K562 (cell line): ENCODE measurements at regions not wholly inside any gene's neighbourhood (a gene's known extent, or its start where the extent isn't known, plus 50 kb on each side); places are given as distances from the start of the nearest gene placed in this dataset.

Source experiments
- ATAC-seq: fragments of 200-7000 bp; cut with Tn5 transposase; 3 replicates; pipeline ENCODE4 v1.9.1; 2020; ENCODE audit warnings: moderate library complexity
- BruUV-seq: library from RNA; stranded (reverse); fragments of 400-500 nt; replicated peaks from 2 replicates; lab custom pipeline; 2021; lab: Mats Ljungman, UMichigan
- CTCF ChIA-PET: fragments of 300-600 bp; formaldehyde crosslinking; extraction: SDS; loops from one replicate; lab custom pipeline; 2021; ENCODE audit warnings: low intra/inter-chr PET ratio; lab: Yijun Ruan, JAX
- POLR2A ChIA-PET: fragments of 300-600, 350-650 bp; sonication (Branson Sonifier 250); formaldehyde crosslinking; extraction: SDS; loops from one replicate; lab custom pipeline; 2021; ENCODE audit warnings: antibody characterized with exemption, inconsistent platforms; lab: Yijun Ruan, JAX
- DNase-seq, 4 experiments: peaks; one replicate each; pipeline versions ENCODE4 v3.0.0 to v3.0.0-alpha.2; 2011 to 2018; ENCODE audit warnings: low spot score in 3 of 4, mixed read lengths in 3 of 4; ENCODE audit errors: extremely low read depth in 1 of 4
- FAIRE-seq: peaks from 2 replicates; lab custom pipeline; 2011; peaks lifted over from hg19 to GRCh38; lab: Jason Lieb, UNC
- H2AFZ ChIP-seq: 2 replicates; pipeline ENCODE4 v1.6.0; 2011; ENCODE audit warnings: low read depth, low read length, control low read depth, inconsistent platforms
- H3K27ac ChIP-seq: fragments of 200-600 bp; 3 replicates; pipeline ENCODE4 v1.8.0; 2011; ENCODE audit warnings: low read depth, mild to moderate bottlenecking, control low read depth, inconsistent platforms, low read length, moderate library complexity, mixed read lengths; ENCODE audit errors: extremely low read depth
- H3K27me3 ChIP-seq, 2 experiments: fragments of 300-600 bp in 1 of 2; 2 replicates in 1 of 2; 3 replicates in 1 of 2; pipeline versions ENCODE4 v1.6.0 to v1.8.0; 2011; ENCODE audit warnings: inconsistent platforms in 2 of 2, low read length in 2 of 2, mild to moderate bottlenecking in 1 of 2, mixed read lengths in 1 of 2, moderate library complexity in 1 of 2; ENCODE audit not compliant: control insufficient read depth in 2 of 2, insufficient read depth in 2 of 2
- H3K36me3 ChIP-seq: fragments of 300-600 bp; 3 replicates; pipeline ENCODE4 v1.8.0; 2011; ENCODE audit warnings: mild to moderate bottlenecking, low read length, inconsistent platforms; ENCODE audit not compliant: control insufficient read depth, insufficient read depth
- H3K4me1 ChIP-seq, 2 experiments: fragments of 200-600 bp in 1 of 2; replicated peaks in 1 of 2; 2 replicates in 1 of 2; 3 replicates in 1 of 2; pipeline versions ENCODE4 v1.5.1 to v1.8.0; 2011; ENCODE audit warnings: inconsistent platforms in 2 of 2, low read length in 2 of 2, mild to moderate bottlenecking in 1 of 2, mixed read lengths in 1 of 2, moderate library complexity in 1 of 2; ENCODE audit not compliant: control insufficient read depth in 2 of 2, insufficient read depth in 2 of 2
- H3K4me2 ChIP-seq: 2 replicates; pipeline ENCODE4 v1.6.1; 2011; ENCODE audit warnings: low read length, control low read depth, inconsistent platforms, mixed read lengths; ENCODE audit not compliant: insufficient read depth
- H3K4me3 ChIP-seq: fragments of 200-600 bp; sonication (generic), shearing (Covaris generic); 2 replicates; pipeline ENCODE4 v1.5.1; 2016; ENCODE audit warnings: control low read depth, inconsistent platforms
- H3K79me2 ChIP-seq: fragments of 200-600 bp; 3 replicates; pipeline ENCODE4 v1.8.0; 2011; ENCODE audit warnings: low read length, inconsistent platforms; ENCODE audit not compliant: control insufficient read depth, insufficient read depth
- H3K9ac ChIP-seq, 2 experiments: 2 replicates each; pipeline versions ENCODE4 v1.6.0 to v1.6.1; 2011; ENCODE audit warnings: low read depth in 2 of 2, low read length in 2 of 2, control low read depth in 1 of 2, inconsistent platforms in 1 of 2, mild to moderate bottlenecking in 1 of 2, mixed read lengths in 1 of 2; ENCODE audit not compliant: insufficient read depth in 1 of 2
- H3K9me1 ChIP-seq: one replicate; pipeline ENCODE4 v1.6.0; 2011; ENCODE audit warnings: inconsistent platforms, mild to moderate bottlenecking, low read length, moderate library complexity; ENCODE audit not compliant: control insufficient read depth, insufficient read depth
- H3K9me3 ChIP-seq: replicated peaks from 2 replicates; pipeline ENCODE4 v1.5.1; 2011; ENCODE audit warnings: low read depth, low read length, inconsistent platforms; ENCODE audit not compliant: control insufficient read depth, insufficient read depth
- H4K20me1 ChIP-seq: replicated peaks from 2 replicates; pipeline ENCODE4 v1.6.1; 2011; ENCODE audit warnings: low read length, inconsistent platforms, mixed read lengths; ENCODE audit not compliant: control insufficient read depth, insufficient read depth
- ARHGAP35 ChIP-seq: fragments of 450-650 bp; IDR thresholded peaks from 2 replicates; pipeline ENCODE4 v1.6.1; 2018; ENCODE audit not compliant: partially characterized antibody
- BACH1 ChIP-seq: fragments of 200-800 bp; sonication (Bioruptor generic); IDR thresholded peaks from 2 replicates; pipeline ENCODE4 v1.6.1; 2016; ENCODE audit warnings: missing genetic modification characterization, missing compliant biosample characterization
- CHD4 ChIP-seq: fragments of 200-600 bp; sonication (generic); IDR thresholded peaks from 3 replicates; pipeline ENCODE4 v1.6.1; 2012; ENCODE audit warnings: low read depth, mild to moderate bottlenecking, mixed read lengths, low read length, inconsistent platforms; ENCODE audit not compliant: insufficient read depth, insufficient replicate concordance, poor library complexity, severe bottlenecking
- HMG20A ChIP-seq: fragments of 450-650 bp; formaldehyde crosslinking; conservative IDR thresholded peaks from 2 replicates; pipeline ENCODE4 v1.4.0; 2020; ENCODE audit warnings: mild to moderate bottlenecking, mixed read lengths
- JUND ChIP-seq, 2 experiments: IDR thresholded peaks; 2 replicates in 1 of 2; 3 replicates in 1 of 2; pipeline ENCODE4 v1.6.1; 2011; ENCODE audit warnings: borderline replicate concordance in 2 of 2, low read depth in 2 of 2, low read length in 2 of 2, improper control_type of control experiment in 1 of 2, missing biosample characterization in 1 of 2, missing genetic modification characterization in 1 of 2, missing genetic modification reagents in 1 of 2
- KAT7 ChIP-seq: sonication (generic); formaldehyde crosslinking; IDR thresholded peaks from 2 replicates; pipeline ENCODE4 v1.8.0; 2022; ENCODE audit warnings: missing genetic modification reagents, mild to moderate bottlenecking, borderline replicate concordance
- MAZ ChIP-seq, 2 experiments: fragments of 450-650 bp in 1 of 2; sonication (generic) in 1 of 2; formaldehyde crosslinking; IDR thresholded peaks in 1 of 2; conservative IDR thresholded peaks in 1 of 2; 2 replicates each; pipeline versions ENCODE4 v1.4.0 to v1.5.0; 2020; ENCODE audit warnings: mild to moderate bottlenecking in 1 of 2, missing genetic modification reagents in 1 of 2
- NCOA6 ChIP-seq: fragments of 450-650 bp; IDR thresholded peaks from 2 replicates; pipeline ENCODE4 v1.6.1; 2017; ENCODE audit warnings: mild to moderate bottlenecking
- NCOR1 ChIP-seq: fragments of 450-650 bp; IDR thresholded peaks from 2 replicates; pipeline ENCODE4 v1.6.1; 2016; ENCODE audit warnings: mild to moderate bottlenecking, moderate library complexity
- NFE2 ChIP-seq: IDR thresholded peaks from 2 replicates; pipeline ENCODE4 v1.6.1; 2014; ENCODE audit warnings: antibody characterized with exemption, low read depth
- NFRKB ChIP-seq: fragments of 450-650 bp; IDR thresholded peaks from 2 replicates; pipeline ENCODE4 v1.6.1; 2016; ENCODE audit warnings: low read depth
- RBM25 ChIP-seq: fragments of 200-400 bp; formaldehyde crosslinking; IDR thresholded peaks from 2 replicates; pipeline ENCODE4 v1.6.1; 2018; ENCODE audit warnings: low read length, low read depth, moderate library complexity; ENCODE audit not compliant: severe bottlenecking
- XRCC5 ChIP-seq: fragments of 200-400 bp; formaldehyde crosslinking; IDR thresholded peaks from 2 replicates; pipeline ENCODE4 v1.6.1; 2017; ENCODE audit warnings: low read depth, mild to moderate bottlenecking, low read length
- YBX1 ChIP-seq: fragments of 450-650 bp; IDR thresholded peaks from 2 replicates; pipeline ENCODE4 v1.7.1; 2016; ENCODE audit warnings: mild to moderate bottlenecking
- ZNF146 ChIP-seq: IDR thresholded peaks from one replicate; pipeline ENCODE4 v1.6.1; 2018; ENCODE audit warnings: missing compliant biosample characterization; ENCODE audit not compliant: unreplicated experiment
- ZNF586 ChIP-seq: fragments of 450-650 bp; formaldehyde crosslinking; conservative IDR thresholded peaks from 2 replicates; pipeline ENCODE4 v1.4.0; 2020; ENCODE audit warnings: mild to moderate bottlenecking, moderate library complexity
- ZNF707 ChIP-seq: fragments of 250-450 bp; sonication (Bioruptor Pico); conservative IDR thresholded peaks from 2 replicates; pipeline ENCODE4 v1.8.0; 2022; ENCODE audit warnings: inconsistent platforms, mild to moderate bottlenecking, moderate library complexity
- WGBS: fragments of 100-300 bp; shearing (Covaris generic); methylation state at CpG from one replicate; pipeline ENCODE4 v1.1.6; 2016; ENCODE audit warnings: low coverage, mixed read lengths; ENCODE audit not compliant: insufficient coverage; ENCODE audit errors: missing lambda C conversion rate; 5-methylcytosine and 5-hydroxymethylcytosine counted together
- in situ Hi-C: fragments of 300-500 bp; cut with MboI; formaldehyde crosslinking; loops from 4 replicates; pipeline ENCODE4 v1.15.0; 2018; ENCODE audit warnings: inconsistent platforms, mixed read lengths
- intact Hi-C: fragments of 100-400 bp; cut with micrococcal nuclease; formaldehyde crosslinking; loops from 2 replicates; pipeline ENCODE4 v1.14.2; 2022
- TF ChIP-seq, protein P1 (sequence below): fragments of 250-450 bp; sonication (Bioruptor Pico); IDR thresholded peaks from 2 replicates; pipeline ENCODE4 v1.8.0; 2022; ENCODE audit warnings: moderate library complexity, mild to moderate bottlenecking, inconsistent platforms
- TF ChIP-seq, protein P2 (sequence below), 2 experiments: IDR thresholded peaks; 2 replicates each; pipeline ENCODE4 v1.6.1; 2012; ENCODE audit warnings: improper control_type of control experiment in 2 of 2, low read depth in 2 of 2, low read length in 2 of 2, borderline replicate concordance in 1 of 2

DNA sequence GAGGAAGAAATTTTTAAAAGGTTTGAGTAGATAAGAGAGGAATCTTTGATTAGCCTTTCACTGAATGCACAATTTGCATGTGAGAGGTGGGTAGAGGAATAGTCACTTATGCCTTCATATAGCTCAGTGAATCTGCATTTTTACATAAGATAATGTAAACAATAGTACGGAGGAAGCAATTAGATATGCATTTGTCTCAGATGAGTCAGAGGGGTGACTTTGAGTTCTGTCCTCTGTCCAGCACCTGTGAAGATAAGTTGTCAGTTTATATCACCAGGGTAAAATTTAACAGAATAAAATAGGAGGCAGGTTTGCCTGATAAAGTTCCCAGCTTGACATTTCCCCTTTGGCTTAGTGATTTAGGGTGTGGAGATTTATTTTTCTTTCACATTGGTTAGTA lies 841.9 kb downstream of the PCDH18 start:
- TF ChIP-seq NCOR1 = no peak
- no peak for TF ChIP-seq CHD4
- TF ChIP-seq NFRKB = no peak
- TF ChIP-seq NFE2 = no peak
- TF ChIP-seq BACH1 (tag) = no peak
- TF ChIP-seq JUND (IDR thresholded peaks at IDR 0.05; ENCODE audit: borderline replicate concordance, low read depth, low read length) = no peak
- no peak for TF ChIP-seq JUND (tag; IDR thresholded peaks at IDR 0.05; ENCODE audit: borderline replicate concordance, low read depth, low read length)
- TF ChIP-seq RBM25 = no peak
- no peak for TF ChIP-seq ZNF586
- TF ChIP-seq KAT7 (CRISPR knock-in tag) = no peak
- TF ChIP-seq, protein P1, sequence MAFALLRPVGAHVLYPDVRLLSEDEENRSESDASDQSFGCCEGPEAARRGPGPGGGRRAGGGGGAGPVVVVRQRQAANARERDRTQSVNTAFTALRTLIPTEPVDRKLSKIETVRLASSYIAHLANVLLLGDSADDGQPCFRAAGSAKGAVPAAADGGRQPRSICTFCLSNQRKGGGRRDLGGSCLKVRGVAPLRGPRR = no peak
- no peak for TF ChIP-seq ZNF707
- TF ChIP-seq, protein P2, sequence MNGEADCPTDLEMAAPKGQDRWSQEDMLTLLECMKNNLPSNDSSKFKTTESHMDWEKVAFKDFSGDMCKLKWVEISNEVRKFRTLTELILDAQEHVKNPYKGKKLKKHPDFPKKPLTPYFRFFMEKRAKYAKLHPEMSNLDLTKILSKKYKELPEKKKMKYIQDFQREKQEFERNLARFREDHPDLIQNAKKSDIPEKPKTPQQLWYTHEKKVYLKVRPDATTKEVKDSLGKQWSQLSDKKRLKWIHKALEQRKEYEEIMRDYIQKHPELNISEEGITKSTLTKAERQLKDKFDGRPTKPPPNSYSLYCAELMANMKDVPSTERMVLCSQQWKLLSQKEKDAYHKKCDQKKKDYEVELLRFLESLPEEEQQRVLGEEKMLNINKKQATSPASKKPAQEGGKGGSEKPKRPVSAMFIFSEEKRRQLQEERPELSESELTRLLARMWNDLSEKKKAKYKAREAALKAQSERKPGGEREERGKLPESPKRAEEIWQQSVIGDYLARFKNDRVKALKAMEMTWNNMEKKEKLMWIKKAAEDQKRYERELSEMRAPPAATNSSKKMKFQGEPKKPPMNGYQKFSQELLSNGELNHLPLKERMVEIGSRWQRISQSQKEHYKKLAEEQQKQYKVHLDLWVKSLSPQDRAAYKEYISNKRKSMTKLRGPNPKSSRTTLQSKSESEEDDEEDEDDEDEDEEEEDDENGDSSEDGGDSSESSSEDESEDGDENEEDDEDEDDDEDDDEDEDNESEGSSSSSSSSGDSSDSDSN (IDR thresholded peaks at IDR 0.05; ENCODE audit: borderline replicate concordance in 1 of 2, low read depth in 2 of 2, low read length in 2 of 2) = no peak
- no peak for TF ChIP-seq XRCC5
- TF ChIP-seq HMG20A = no peak
- no peak for TF ChIP-seq MAZ (CRISPR knock-in tag; conservative IDR thresholded peaks at IDR 0.05 in 1 of 2, IDR thresholded peaks at IDR 0.05 in 1 of 2)
- TF ChIP-seq NCOA6 = no peak
- no peak for TF ChIP-seq ARHGAP35
- no peak for TF ChIP-seq ZNF146 (CRISPR knock-in tag)
- TF ChIP-seq YBX1 = no peak
- BruUV-seq = no TSS peak
- Histone ChIP-seq H3K4me1 (no peaks in the 10 kb centered on the region), H3K9me1 (no peaks in the 10 kb centered on the region), H3K4me2 (no peak overlapping the region), H2AFZ (no peak overlapping the region), H3K27ac (no peak overlapping the region), H3K36me3 (no peaks in the 10 kb centered on the region), H3K9me3 (no peaks in the 10 kb centered on the region), H3K27me3 (no peaks in the 10 kb centered on the region), H3K9ac (no peak overlapping the region), H4K20me1 (no peaks in the 10 kb centered on the region), H3K4me3 (no peak overlapping the region), H3K79me2 (no peaks in the 10 kb centered on the region)
- WGBS = 0% methylated on average over 1 of the region's 1 CpG
- ChIA-PET POLR2A (no interaction called here), CTCF (no interaction called here)
- intact Hi-C loops = no loop called here
- DNase-seq = no peak
- in situ Hi-C loops = no loop called here
- ATAC-seq = no peak
- FAIRE-seq = no peak
